ENCODE measurements at regions not wholly inside any gene's neighbourhood (a gene's known extent, or its start where the extent isn't known, plus 50 kb on each side); places are given as distances from the start of the nearest gene placed in this dataset.

GRCh38 chr10:133025558-133026090 is 62.1 kb upstream of the ADGRA1 start:
- H3K36me3 Mint-ChIP-seq, result no peaks in the 10 kb centered on the region
- no peak for ATAC-seq (ENCODE audit: low read depth in 2 of 2)
- peaks cover 0 to 2% (median 0%) of the 10 kb centered on the region in 7 donors for H3K9me3 Mint-ChIP-seq
- H3K27me3 Mint-ChIP-seq, result peaks cover 0 to 24% (median 10%) of the 10 kb centered on the region in 3 donors
- no peak overlapping the region for H3K27ac Mint-ChIP-seq
- H3K4me3 Mint-ChIP-seq, result no peak overlapping the region
- H3K4me1 Mint-ChIP-seq, result no peaks in the 10 kb centered on the region
- no peak for DNase-seq

GRCh38 chr10:133024704-133025557 is 62.8 kb upstream of the ADGRA1 start:
- Mint-ChIP-seq H3K36me3 (no peaks in the 10 kb centered on the region), H3K27me3 (peaks cover 0 to 24% (median 10%) of the 10 kb centered on the region in 3 donors), H3K4me1 (no peaks in the 10 kb centered on the region), H3K4me3 (no peak overlapping the region), H3K27ac (no peak overlapping the region), H3K9me3 (peaks cover 0 to 2% (median 0%) of the 10 kb centered on the region in 7 donors)
- ATAC-seq (ENCODE audit: low read depth in 2 of 2) (no peak), DNase-seq (no peak)

- Mint-ChIP-seq H3K27ac (no peak overlapping the region), H3K27me3 (peaks cover 0 to 21% (median 10%) of the 10 kb centered on the region in 3 donors), H3K9me3 (peaks cover 0 to 2% (median 0%) of the 10 kb centered on the region in 7 donors), H3K4me1 (no peaks in the 10 kb centered on the region), H3K36me3 (no peaks in the 10 kb centered on the region), H3K4me3 (no peak overlapping the region)
- DNase-seq, result no peak
- no peak for ATAC-seq (ENCODE audit: low read depth in 2 of 2)
These were observed 64.4 kb upstream of the ADGRA1 start for GRCh38 chr10:133023216-133023843.

- no peak overlapping the region for H3K27ac Mint-ChIP-seq
- H3K4me1 Mint-ChIP-seq, result no peaks in the 10 kb centered on the region
- no peaks in the 10 kb centered on the region for H3K36me3 Mint-ChIP-seq
- peaks cover 0 to 16% (median 5%) of the 10 kb centered on the region in 3 donors for H3K27me3 Mint-ChIP-seq
- no peak for ATAC-seq (ENCODE audit: low read depth in 2 of 2)
- H3K9me3 Mint-ChIP-seq, result no peaks in the 10 kb centered on the region
- H3K4me3 Mint-ChIP-seq, result no peak overlapping the region
- no peak for DNase-seq
These were observed 65.0 kb upstream of the ADGRA1 start for GRCh38 chr10:133022776-133023100.

- H3K9me3 Mint-ChIP-seq, result no peaks in the 10 kb centered on the region
- DNase-seq, result no peak
- no peak for ATAC-seq (ENCODE audit: low read depth in 2 of 2)
- no peak overlapping the region for H3K4me3 Mint-ChIP-seq
- H3K27ac Mint-ChIP-seq, result no peak overlapping the region
- no peaks in the 10 kb centered on the region for H3K36me3 Mint-ChIP-seq
- peaks cover 0 to 11% (median 0%) of the 10 kb centered on the region in 3 donors for H3K27me3 Mint-ChIP-seq
- no peaks in the 10 kb centered on the region for H3K4me1 Mint-ChIP-seq
These were observed 65.6 kb upstream of the ADGRA1 start for GRCh38 chr10:133021963-133022775.

- ATAC-seq (ENCODE audit: low read depth in 2 of 2) (no peak), DNase-seq (no peak)
- H3K4me1 Mint-ChIP-seq, result no peaks in the 10 kb centered on the region
- no peak overlapping the region for H3K4me3 Mint-ChIP-seq
- H3K36me3 Mint-ChIP-seq, result no peaks in the 10 kb centered on the region
- no peaks in the 10 kb centered on the region for H3K9me3 Mint-ChIP-seq
- peaks cover 0 to 9% (median 0%) of the 10 kb centered on the region in 3 donors for H3K27me3 Mint-ChIP-seq
- no peak overlapping the region for H3K27ac Mint-ChIP-seq
These were observed 66.4 kb upstream of the ADGRA1 start for GRCh38 chr10:133021116-133021962.

- DNase-seq, result no peak
- peaks cover 0 to 5% (median 0%) of the 10 kb centered on the region in 3 donors for H3K27me3 Mint-ChIP-seq
- no peaks in the 10 kb centered on the region for H3K4me1 Mint-ChIP-seq
- no peaks in the 10 kb centered on the region for H3K36me3 Mint-ChIP-seq
- no peak for ATAC-seq (ENCODE audit: low read depth in 2 of 2)
- no peak overlapping the region for H3K27ac Mint-ChIP-seq
- no peak overlapping the region for H3K4me3 Mint-ChIP-seq
- H3K9me3 Mint-ChIP-seq, result no peaks in the 10 kb centered on the region
These were observed 67.4 kb upstream of the ADGRA1 start for GRCh38 chr10:133020193-133020817.

- Mint-ChIP-seq H3K4me1 (no peaks in the 10 kb centered on the region), H3K9me3 (no peaks in the 10 kb centered on the region), H3K4me3 (no peak overlapping the region), H3K27me3 (peaks cover 0 to 5% (median 0%) of the 10 kb centered on the region in 3 donors), H3K36me3 (no peaks in the 10 kb centered on the region), H3K27ac (no peak overlapping the region)
- DNase-seq (no peak), ATAC-seq (ENCODE audit: low read depth in 2 of 2) (no peak)
These were observed 68.1 kb upstream of the ADGRA1 start for GRCh38 chr10:133019651-133020050.

GRCh38 chr10:133019191-133019590 is 68.5 kb upstream of the ADGRA1 start:
- H3K27me3 Mint-ChIP-seq, result peaks cover 0 to 3% (median 0%) of the 10 kb centered on the region in 3 donors
- H3K36me3 Mint-ChIP-seq, result no peaks in the 10 kb centered on the region
- no peak overlapping the region for H3K27ac Mint-ChIP-seq
- ATAC-seq (ENCODE audit: low read depth in 2 of 2) (no peak), DNase-seq (no peak)
- H3K4me3 Mint-ChIP-seq, result no peak overlapping the region
- no peaks in the 10 kb centered on the region for H3K9me3 Mint-ChIP-seq
- no peaks in the 10 kb centered on the region for H3K4me1 Mint-ChIP-seq

- peaks cover 0 to 1% (median under 1%) of the 10 kb centered on the region in 3 donors for H3K4me1 Mint-ChIP-seq
- H3K4me3 Mint-ChIP-seq, result no peak overlapping the region
- ATAC-seq (ENCODE audit: low read depth in 2 of 2) (no peak), DNase-seq (no peak)
- no peak overlapping the region for H3K27ac Mint-ChIP-seq
- no peaks in the 10 kb centered on the region for H3K9me3 Mint-ChIP-seq
- no peaks in the 10 kb centered on the region for H3K36me3 Mint-ChIP-seq
- H3K27me3 Mint-ChIP-seq, result peaks cover 0 to 2% (median 0%) of the 10 kb centered on the region in 3 donors
These were observed 69.2 kb upstream of the ADGRA1 start for GRCh38 chr10:133018491-133018890.

GRCh38 chr10:133017203-133017601 is 70.5 kb upstream of the ADGRA1 start:
- Mint-ChIP-seq H3K36me3 (no peaks in the 10 kb centered on the region), H3K27me3 (peaks cover 0 to 8% (median 0%) of the 10 kb centered on the region in 3 donors), H3K27ac (no peak overlapping the region), H3K4me3 (no peak overlapping the region), H3K9me3 (no peaks in the 10 kb centered on the region), H3K4me1 (peaks cover 2 to 6% (median 5%) of the 10 kb centered on the region in 3 donors)
- ATAC-seq (ENCODE audit: low read depth in 2 of 2) (no peak), DNase-seq (no peak)

- peaks cover 2 to 6% (median 5%) of the 10 kb centered on the region in 3 donors for H3K4me1 Mint-ChIP-seq
- no peaks in the 10 kb centered on the region for H3K9me3 Mint-ChIP-seq
- ATAC-seq (ENCODE audit: low read depth in 2 of 2) (no peak), DNase-seq (no peak)
- H3K36me3 Mint-ChIP-seq, result no peaks in the 10 kb centered on the region
- peaks cover 0 to 8% (median 0%) of the 10 kb centered on the region in 3 donors for H3K27me3 Mint-ChIP-seq
- no peak overlapping the region for H3K4me3 Mint-ChIP-seq
- H3K27ac Mint-ChIP-seq, result no peak overlapping the region
These were observed 71.1 kb upstream of the ADGRA1 start for GRCh38 chr10:133016493-133017202.

Measured in naive B cell (primary cell).